ENCODE measurements at regions not wholly inside any gene's neighbourhood (a gene's known extent, or its start where the extent isn't known, plus 50 kb on each side); places are given as distances from the start of the nearest gene placed in this dataset.

GRCh38 chr6:14783594-14783993 lies 462.3 kb upstream of the JARID2 start:
- intact Hi-C loops (cut with DNase I), result no loop called here
- DNase-seq, result peak in 1 of 10 donors; percentile 62

GRCh38 chr6:14784596-14785492 lies 461.0 kb upstream of the JARID2 start:
- no peak for DNase-seq

DNA sequence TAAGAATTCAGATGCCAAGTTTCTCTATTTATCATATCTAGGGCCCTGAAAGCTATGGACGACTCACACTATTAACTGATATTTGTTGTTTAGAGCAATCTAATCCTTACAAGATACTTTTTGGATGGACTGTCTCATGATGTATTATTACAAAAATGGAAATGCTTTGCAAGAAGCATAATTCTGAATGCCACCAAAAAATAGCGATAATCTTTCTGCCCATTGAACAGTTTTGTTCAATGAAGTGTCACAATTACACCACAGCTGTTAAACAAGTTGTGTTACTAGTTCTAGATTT lies 460.4 kb upstream of the JARID2 start:
- intact Hi-C loops (cut with DNase I), result no loop called here
- DNase-seq, result no peak

More at GRCh38 chr6:14784596-14785492, 461.0 kb upstream of the JARID2 start:
- intact Hi-C loops (cut with DNase I), result no loop called here

DNA sequence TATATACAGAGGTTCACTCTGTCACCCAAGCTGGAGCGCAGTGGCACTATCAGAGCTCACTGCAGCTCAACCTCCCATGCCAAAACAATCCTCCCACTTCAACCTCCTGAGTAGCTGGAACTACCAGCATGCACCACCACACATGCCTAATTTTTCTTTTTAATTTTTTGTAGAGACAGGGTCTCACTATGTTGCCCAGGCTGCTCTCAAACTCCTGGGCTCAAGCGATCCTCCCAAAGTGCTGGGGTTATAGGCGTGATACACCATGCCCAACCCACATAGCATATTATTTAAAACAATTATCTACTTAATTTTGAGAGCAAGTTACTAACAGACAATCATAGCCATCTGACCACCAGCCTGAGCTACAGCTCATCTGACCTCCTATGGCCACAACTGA lies 459.9 kb upstream of the JARID2 start:
- DNase-seq, result no peak
- intact Hi-C loops (cut with DNase I), result no loop called here

DNA sequence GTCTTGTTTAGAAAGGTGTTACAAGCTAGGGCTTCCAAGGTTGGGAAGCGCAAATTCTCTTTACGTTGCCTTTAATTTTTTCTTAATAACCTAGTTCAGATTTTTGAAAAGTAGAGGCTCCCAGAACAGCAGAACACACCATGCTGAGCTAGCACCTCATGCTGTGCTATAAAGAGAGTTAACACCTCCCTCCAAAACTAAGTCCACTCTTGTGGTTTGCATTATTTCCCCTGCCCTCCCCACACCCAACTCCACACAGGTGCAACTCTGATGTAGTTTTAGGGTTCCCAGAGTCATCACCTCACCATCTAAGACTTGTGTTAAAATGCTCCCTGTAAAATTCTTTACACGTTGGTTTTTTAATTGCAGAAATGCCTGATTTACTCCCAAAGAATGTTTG lies 459.4 kb upstream of the JARID2 start:
- DNase-seq, result no peak
- intact Hi-C loops (cut with DNase I), result no loop called here

GRCh38 chr6:14787250-14787649 lies 458.6 kb upstream of the JARID2 start:
- DNase-seq, result no peak
- intact Hi-C loops (cut with DNase I), result no loop called here

GRCh38 chr6:14787677-14788076 lies 458.2 kb upstream of the JARID2 start:
- intact Hi-C loops (cut with DNase I), result no loop called here
- DNase-seq, result no peak

- DNase-seq, result no peak
- intact Hi-C loops (cut with DNase I), result no loop called here
These were observed 455.9 kb upstream of the JARID2 start for GRCh38 chr6:14789996-14790395.

DNA sequence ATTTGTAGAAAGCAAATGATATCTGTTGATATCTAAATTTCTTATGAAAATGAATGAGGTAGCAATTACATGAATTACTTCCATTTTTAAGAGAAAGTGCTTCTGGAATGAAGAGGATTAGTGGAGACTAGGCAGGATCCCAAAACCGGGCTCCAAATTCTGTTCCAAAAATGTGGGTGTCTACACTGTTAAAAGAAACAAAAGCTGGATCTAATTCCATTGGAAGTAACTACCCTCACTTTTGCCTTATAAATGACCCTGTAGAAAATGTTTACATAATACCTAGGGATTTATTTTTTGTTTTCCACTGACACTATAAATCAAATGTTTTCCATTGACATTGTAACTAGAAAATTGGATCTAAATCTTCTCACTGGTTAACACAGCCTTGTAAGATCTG lies 454.9 kb upstream of the JARID2 start:
- intact Hi-C loops (cut with DNase I), result no loop called here
- no peak for DNase-seq

DNA sequence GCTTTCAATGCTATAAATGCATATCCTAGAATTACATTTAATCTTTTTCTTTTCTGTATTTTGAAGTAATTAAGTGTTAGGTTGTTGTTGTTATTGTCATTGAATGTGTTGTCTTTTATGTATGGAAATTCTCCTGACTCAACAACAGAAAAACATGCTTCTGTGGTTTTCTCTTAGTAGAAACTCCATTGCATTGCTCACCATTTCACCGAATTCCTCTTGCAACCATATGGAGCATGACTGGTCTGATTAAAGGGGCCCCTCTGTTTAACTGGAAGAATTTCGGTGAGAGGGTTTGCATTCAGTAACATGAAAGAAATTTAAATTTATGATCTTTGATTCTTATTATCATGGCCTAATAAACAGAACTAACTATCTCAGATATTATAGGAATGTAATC lies 454.3 kb upstream of the JARID2 start:
- DNase-seq, result no peak
- intact Hi-C loops (cut with DNase I), result no loop called here

DNA sequence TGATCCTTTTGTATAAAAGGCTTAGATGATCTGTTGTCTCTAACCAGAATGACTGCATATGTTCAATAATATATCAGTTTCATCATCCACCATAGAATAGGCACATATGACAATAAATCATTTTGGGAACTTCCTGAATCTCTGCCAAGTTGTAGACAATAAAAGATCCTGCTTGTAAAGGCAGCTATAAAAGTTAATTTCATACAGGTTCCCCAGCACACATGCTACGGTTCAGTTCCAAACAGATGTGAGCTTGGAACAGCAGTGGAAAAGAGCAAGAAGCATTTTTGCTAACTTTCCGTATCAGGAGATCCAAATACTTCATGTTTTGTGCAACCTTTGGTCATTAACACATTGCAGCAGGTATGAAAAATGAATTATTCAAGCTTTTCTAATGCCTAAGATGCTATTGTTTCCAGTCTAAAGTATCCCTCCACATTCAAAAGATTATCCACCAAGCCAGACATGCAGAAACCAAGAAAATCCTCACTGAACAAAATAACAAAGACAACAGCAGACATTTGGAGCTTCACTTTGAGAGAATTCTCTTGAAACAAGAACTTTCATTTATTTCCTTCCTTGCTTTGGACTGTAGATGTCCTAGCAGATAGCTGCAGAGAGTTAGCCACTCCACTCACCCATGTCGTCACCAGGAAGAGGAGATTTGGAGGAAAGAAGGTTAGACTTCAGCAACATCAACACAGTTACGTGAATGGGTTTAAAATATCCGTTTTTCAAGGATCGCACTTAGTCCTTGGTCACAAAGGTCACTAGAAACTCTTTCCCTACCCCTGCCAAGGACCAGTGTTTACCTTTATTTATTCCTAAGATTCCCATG lies 453.5 kb upstream of the JARID2 start:
- DNase-seq, result no peak
- intact Hi-C loops (cut with DNase I), result no loop called here

GRCh38 chr6:14795451-14795850 lies 450.4 kb upstream of the JARID2 start:
- intact Hi-C loops (cut with DNase I), result no loop called here
- no peak for DNase-seq

DNA sequence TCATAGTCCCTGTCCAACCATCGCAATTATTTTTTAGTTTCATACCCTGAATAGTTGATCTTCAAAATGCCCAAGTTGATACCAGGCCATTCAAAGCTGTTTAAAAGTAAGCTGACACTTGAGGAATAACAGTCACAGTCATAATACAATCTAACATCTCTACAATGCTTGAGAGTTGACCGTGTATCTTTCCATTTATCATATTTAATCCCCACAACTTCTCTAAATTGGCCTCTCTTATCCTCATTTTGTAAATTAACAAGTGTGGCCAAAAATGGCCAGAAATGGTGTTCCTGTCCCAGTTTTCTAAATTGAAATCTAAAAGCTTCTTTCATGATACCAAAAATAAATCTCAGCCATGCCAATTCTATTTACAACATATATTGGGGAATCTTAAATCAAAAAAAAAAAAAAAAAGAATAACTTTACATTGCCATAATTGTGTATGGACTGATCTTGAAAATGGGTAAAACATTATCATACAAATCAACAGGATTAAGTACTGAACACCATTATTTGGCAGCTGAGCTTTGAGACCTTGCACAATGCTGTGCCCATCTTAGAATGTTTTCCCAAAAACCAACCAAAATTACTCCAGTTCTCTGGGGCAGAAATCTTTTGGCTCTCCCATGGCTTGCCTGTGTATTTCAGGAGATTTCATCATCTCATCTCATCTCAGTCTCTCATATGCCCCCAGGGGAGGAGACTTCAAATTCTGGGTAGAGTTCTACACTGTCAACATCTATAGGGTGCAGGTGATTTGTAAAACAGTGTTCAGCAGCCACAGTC lies 448.7 kb upstream of the JARID2 start:
- DNase-seq, result no peak
- intact Hi-C loops (cut with DNase I), result no loop called here

- DNase-seq, result no peak
- intact Hi-C loops (cut with DNase I), result no loop called here
These were observed 447.8 kb upstream of the JARID2 start for GRCh38 chr6:14797875-14798593.

DNA sequence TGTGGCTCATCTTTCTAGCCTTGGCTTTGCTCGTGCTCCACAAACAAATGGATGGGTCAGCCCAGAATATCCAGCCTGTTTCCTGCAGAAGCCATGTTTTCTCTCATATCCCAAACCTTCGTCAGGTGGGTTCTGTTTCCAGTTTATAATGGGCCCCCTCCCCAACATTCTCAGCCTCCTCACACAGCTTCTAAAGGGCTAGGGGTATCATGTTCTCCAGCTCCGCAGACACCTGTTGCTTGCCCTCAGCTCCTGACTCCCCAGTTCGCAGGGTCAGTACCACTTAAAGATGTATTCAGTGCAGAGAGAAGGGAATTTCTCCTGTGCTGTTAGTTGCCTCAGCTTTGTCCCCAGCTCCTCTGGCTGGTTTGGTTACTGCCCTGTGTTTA lies 447.3 kb upstream of the JARID2 start:
- DNase-seq, result no peak
- intact Hi-C loops (cut with DNase I), result no loop called here

- no peak for DNase-seq
- intact Hi-C loops (cut with DNase I), result no loop called here
These were observed 446.8 kb upstream of the JARID2 start for GRCh38 chr6:14798996-14799588.

GRCh38 chr6:14799928-14800327 lies 445.9 kb upstream of the JARID2 start:
- intact Hi-C loops (cut with DNase I), result no loop called here
- DNase-seq, result peak in 9 of 10 donors; percentile 24 to 87 (median 35)

DNA sequence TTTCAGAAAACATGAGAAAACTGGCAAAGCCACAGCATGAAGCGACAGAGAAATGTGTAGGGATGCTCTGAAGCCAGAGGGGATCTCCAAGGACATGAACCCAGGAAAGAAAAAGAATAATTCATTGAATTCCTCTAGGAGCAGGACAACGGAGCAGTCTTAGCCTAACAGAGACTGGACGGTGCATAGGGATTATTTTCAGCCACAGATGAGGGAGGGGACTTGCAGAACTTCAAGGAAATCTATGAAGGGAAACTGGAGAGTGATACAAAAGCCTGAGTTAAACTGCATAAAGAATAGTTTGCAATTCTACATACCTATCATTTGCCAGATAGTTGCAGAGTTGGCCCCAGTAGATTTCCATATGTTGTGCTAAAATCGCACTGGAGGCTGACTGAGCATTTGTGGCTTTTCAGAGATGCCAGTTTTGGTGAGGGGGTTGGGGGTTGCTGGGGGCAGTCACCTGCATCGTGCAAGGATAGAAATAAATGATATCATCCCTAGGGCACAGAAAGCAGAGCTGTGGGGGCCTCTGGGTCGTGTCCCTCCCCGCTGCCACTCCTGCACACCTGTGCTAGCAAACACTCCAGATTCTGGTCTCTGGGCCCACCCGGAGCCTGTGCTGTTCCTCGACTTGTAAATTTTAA lies 443.2 kb upstream of the JARID2 start:
- peak in 1 of 10 donors; percentile 47 for DNase-seq
- intact Hi-C loops (cut with DNase I), result no loop called here

DNA sequence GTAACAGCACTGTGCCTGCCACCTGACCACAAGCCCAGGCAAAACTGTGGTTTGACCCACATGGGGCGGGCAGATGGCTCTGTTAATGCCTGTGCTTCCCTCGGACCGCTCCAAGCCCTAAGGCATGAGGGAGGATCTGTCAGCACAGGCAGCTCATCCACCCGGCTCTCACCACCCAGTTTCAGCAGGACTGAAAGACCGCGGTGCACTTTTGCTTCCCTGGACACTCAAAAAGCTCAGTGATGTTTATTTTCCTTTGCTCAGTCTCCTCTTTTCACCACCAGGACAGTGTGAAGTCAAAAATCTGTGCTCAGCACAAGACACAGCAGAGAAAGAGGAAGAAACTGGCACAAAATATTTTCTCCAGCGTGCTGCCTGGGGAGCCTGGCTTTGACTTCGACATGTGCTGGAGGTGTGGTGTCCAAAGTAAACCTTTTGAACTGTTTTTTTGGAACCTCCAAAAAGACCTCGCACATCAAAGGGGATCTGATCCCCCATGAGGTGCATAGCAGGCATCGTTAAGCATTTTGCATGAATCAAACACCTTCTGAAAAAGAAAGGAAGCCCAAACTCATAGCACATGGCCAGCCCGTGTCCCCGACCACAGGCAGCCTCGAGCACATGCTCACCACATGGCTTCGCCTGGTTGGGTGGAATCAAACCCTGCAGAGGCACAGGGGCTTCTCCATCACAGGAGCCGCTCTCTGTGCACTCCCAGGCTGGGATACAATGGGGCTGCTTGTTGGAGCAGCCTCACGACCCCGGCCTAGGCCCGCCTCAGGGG lies 441.7 kb upstream of the JARID2 start:
- DNase-seq, result peak in 4 of 10 donors; percentile 11 to 82 (median 18)
- intact Hi-C loops (cut with DNase I), result no loop called here

Measured in posterior cingulate gyrus (tissue), 11 donors.